22Rv1 (cell line): ENCODE measurements at regions not wholly inside any gene's neighbourhood (a gene's known extent, or its start where the extent isn't known, plus 50 kb on each side); places are given as distances from the start of the nearest gene placed in this dataset.

Experiments
- ZFX ChIP-seq: fragments of 450-650 bp; IDR thresholded peaks from 2 replicates; pipeline ENCODE4 v1.6.1; 2017; ENCODE audit warnings: antibody characterized with exemption, borderline replicate concordance
- TF ChIP-seq, protein P1 (sequence below): fragments of 450-650 bp; IDR thresholded peaks from 2 replicates; pipeline ENCODE4 v1.5.1; 2017; ENCODE audit warnings: mild to moderate bottlenecking

GRCh38 chr16:26724189-26724588 is 342.5 kb upstream of the C16orf82 start:
- TF ChIP-seq, protein P1, sequence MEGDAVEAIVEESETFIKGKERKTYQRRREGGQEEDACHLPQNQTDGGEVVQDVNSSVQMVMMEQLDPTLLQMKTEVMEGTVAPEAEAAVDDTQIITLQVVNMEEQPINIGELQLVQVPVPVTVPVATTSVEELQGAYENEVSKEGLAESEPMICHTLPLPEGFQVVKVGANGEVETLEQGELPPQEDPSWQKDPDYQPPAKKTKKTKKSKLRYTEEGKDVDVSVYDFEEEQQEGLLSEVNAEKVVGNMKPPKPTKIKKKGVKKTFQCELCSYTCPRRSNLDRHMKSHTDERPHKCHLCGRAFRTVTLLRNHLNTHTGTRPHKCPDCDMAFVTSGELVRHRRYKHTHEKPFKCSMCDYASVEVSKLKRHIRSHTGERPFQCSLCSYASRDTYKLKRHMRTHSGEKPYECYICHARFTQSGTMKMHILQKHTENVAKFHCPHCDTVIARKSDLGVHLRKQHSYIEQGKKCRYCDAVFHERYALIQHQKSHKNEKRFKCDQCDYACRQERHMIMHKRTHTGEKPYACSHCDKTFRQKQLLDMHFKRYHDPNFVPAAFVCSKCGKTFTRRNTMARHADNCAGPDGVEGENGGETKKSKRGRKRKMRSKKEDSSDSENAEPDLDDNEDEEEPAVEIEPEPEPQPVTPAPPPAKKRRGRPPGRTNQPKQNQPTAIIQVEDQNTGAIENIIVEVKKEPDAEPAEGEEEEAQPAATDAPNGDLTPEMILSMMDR, result no peak
- no peak for TF ChIP-seq ZFX
